ENCODE measurements at regions not wholly inside any gene's neighbourhood (a gene's known extent, or its start where the extent isn't known, plus 50 kb on each side); places are given as distances from the start of the nearest gene placed in this dataset.

DNA sequence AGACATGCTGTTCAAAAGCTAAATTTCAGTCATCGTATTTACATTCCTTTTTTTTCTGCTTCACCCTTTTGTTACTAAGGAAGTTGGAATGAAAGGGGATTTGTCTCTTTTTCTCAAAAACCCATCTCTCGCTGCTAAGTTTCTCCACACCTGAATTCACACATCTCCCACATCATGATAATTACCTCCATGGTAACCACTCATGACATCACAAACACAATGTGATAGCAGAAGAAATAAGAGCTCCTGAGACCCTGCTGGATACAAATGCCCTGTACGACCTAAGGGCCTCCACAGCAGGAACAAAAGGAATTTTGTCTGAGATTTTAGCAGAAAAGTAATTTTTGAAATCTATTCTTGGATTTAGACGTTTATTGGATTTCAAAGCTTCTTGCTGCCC is 82.6 kb upstream of the GNAO1 start (continued):
- TF ChIP-seq E2F1 (CRISPR knock-in tag; IDR thresholded peaks at IDR 0.05) (no peak), TCF7 (CRISPR knock-in tag; IDR thresholded peaks at IDR 0.05; ENCODE audit: low read depth) (no peak), NR3C1 (CRISPR knock-in tag; conservative IDR thresholded peaks at IDR 0.05; ENCODE audit: low read depth) (no peak), NFATC4 (CRISPR knock-in tag; IDR thresholded peaks at IDR 0.05) (no peak)
- TF ChIP-seq, protein P1, sequence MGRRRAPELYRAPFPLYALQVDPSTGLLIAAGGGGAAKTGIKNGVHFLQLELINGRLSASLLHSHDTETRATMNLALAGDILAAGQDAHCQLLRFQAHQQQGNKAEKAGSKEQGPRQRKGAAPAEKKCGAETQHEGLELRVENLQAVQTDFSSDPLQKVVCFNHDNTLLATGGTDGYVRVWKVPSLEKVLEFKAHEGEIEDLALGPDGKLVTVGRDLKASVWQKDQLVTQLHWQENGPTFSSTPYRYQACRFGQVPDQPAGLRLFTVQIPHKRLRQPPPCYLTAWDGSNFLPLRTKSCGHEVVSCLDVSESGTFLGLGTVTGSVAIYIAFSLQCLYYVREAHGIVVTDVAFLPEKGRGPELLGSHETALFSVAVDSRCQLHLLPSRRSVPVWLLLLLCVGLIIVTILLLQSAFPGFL (CRISPR knock-in tag; IDR thresholded peaks at IDR 0.05; ENCODE audit: borderline replicate concordance), result no peak

DNA sequence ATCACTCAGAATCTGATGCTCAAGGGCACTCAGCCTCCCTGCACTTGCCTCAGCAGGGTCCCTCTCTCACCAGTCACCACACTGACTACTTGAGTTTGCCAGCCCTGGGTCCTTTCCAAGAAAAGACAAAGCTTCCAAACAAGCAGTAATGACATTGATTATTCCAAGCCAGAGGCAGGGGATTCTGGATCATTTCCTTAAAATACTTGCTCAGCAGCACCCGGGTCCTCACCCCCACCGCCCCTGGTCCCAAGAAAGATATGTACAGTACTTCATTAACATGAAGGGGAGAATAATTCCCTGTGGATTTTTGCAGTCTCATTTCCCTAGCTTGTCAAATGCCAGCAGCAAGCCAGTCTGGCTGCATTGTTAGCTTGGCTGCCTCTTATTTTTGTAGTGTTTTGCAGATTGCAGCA is 83.2 kb upstream of the GNAO1 start:
- ChIA-PET CTCF (interaction anchor here (0.8 to 1.1 kb wide), 2 partner anchors 168 to 248 kb away, joined by 3 read pairs; no protein-coding TSS in a partner anchor), POLR2A (interaction anchor here (1.2 kb wide), 1 partner anchor 10 kb away, joined by 3 read pairs; no protein-coding TSS in a partner anchor)
- H3K4me1 Mint-ChIP-seq, result peaks cover 32% of the 10 kb centered on the region
- no peak for TF ChIP-seq NR2C2 (CRISPR knock-in tag; IDR thresholded peaks at IDR 0.05)
- no peak for TF ChIP-seq ETV6 (CRISPR knock-in tag; IDR thresholded peaks at IDR 0.05)
- TF ChIP-seq NR1H2 (CRISPR knock-in tag; IDR thresholded peaks at IDR 0.05), result no peak
- TF ChIP-seq, protein P2, sequence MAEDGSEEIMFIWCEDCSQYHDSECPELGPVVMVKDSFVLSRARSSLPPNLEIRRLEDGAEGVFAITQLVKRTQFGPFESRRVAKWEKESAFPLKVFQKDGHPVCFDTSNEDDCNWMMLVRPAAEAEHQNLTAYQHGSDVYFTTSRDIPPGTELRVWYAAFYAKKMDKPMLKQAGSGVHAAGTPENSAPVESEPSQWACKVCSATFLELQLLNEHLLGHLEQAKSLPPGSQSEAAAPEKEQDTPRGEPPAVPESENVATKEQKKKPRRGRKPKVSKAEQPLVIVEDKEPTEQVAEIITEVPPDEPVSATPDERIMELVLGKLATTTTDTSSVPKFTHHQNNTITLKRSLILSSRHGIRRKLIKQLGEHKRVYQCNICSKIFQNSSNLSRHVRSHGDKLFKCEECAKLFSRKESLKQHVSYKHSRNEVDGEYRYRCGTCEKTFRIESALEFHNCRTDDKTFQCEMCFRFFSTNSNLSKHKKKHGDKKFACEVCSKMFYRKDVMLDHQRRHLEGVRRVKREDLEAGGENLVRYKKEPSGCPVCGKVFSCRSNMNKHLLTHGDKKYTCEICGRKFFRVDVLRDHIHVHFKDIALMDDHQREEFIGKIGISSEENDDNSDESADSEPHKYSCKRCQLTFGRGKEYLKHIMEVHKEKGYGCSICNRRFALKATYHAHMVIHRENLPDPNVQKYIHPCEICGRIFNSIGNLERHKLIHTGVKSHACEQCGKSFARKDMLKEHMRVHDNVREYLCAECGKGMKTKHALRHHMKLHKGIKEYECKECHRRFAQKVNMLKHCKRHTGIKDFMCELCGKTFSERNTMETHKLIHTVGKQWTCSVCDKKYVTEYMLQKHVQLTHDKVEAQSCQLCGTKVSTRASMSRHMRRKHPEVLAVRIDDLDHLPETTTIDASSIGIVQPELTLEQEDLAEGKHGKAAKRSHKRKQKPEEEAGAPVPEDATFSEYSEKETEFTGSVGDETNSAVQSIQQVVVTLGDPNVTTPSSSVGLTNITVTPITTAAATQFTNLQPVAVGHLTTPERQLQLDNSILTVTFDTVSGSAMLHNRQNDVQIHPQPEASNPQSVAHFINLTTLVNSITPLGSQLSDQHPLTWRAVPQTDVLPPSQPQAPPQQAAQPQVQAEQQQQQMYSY (CRISPR knock-in tag; IDR thresholded peaks at IDR 0.05), result no peak
- TF ChIP-seq, protein P3, sequence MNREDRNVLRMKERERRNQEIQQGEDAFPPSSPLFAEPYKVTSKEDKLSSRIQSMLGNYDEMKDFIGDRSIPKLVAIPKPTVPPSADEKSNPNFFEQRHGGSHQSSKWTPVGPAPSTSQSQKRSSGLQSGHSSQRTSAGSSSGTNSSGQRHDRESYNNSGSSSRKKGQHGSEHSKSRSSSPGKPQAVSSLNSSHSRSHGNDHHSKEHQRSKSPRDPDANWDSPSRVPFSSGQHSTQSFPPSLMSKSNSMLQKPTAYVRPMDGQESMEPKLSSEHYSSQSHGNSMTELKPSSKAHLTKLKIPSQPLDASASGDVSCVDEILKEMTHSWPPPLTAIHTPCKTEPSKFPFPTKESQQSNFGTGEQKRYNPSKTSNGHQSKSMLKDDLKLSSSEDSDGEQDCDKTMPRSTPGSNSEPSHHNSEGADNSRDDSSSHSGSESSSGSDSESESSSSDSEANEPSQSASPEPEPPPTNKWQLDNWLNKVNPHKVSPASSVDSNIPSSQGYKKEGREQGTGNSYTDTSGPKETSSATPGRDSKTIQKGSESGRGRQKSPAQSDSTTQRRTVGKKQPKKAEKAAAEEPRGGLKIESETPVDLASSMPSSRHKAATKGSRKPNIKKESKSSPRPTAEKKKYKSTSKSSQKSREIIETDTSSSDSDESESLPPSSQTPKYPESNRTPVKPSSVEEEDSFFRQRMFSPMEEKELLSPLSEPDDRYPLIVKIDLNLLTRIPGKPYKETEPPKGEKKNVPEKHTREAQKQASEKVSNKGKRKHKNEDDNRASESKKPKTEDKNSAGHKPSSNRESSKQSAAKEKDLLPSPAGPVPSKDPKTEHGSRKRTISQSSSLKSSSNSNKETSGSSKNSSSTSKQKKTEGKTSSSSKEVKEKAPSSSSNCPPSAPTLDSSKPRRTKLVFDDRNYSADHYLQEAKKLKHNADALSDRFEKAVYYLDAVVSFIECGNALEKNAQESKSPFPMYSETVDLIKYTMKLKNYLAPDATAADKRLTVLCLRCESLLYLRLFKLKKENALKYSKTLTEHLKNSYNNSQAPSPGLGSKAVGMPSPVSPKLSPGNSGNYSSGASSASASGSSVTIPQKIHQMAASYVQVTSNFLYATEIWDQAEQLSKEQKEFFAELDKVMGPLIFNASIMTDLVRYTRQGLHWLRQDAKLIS (CRISPR knock-in tag; IDR thresholded peaks at IDR 0.05; ENCODE audit: borderline replicate concordance), result no peak
- TF ChIP-seq ATF1 (CRISPR knock-in tag; IDR thresholded peaks at IDR 0.05), result no peak
- no peak for TF ChIP-seq USF1 (CRISPR knock-in tag; IDR thresholded peaks at IDR 0.05)
- TF ChIP-seq ZNF317 (CRISPR knock-in tag; IDR thresholded peaks at IDR 0.05; ENCODE audit: borderline replicate concordance, low read depth), result no peak
- TF ChIP-seq ZNF121 (CRISPR knock-in tag; IDR thresholded peaks at IDR 0.05), result no peak
- no peak for TF ChIP-seq SMAD4 (CRISPR knock-in tag; IDR thresholded peaks at IDR 0.05)
- no peak for TF ChIP-seq ZSCAN18 (CRISPR knock-in tag; IDR thresholded peaks at IDR 0.05)
- TF ChIP-seq, protein P4, sequence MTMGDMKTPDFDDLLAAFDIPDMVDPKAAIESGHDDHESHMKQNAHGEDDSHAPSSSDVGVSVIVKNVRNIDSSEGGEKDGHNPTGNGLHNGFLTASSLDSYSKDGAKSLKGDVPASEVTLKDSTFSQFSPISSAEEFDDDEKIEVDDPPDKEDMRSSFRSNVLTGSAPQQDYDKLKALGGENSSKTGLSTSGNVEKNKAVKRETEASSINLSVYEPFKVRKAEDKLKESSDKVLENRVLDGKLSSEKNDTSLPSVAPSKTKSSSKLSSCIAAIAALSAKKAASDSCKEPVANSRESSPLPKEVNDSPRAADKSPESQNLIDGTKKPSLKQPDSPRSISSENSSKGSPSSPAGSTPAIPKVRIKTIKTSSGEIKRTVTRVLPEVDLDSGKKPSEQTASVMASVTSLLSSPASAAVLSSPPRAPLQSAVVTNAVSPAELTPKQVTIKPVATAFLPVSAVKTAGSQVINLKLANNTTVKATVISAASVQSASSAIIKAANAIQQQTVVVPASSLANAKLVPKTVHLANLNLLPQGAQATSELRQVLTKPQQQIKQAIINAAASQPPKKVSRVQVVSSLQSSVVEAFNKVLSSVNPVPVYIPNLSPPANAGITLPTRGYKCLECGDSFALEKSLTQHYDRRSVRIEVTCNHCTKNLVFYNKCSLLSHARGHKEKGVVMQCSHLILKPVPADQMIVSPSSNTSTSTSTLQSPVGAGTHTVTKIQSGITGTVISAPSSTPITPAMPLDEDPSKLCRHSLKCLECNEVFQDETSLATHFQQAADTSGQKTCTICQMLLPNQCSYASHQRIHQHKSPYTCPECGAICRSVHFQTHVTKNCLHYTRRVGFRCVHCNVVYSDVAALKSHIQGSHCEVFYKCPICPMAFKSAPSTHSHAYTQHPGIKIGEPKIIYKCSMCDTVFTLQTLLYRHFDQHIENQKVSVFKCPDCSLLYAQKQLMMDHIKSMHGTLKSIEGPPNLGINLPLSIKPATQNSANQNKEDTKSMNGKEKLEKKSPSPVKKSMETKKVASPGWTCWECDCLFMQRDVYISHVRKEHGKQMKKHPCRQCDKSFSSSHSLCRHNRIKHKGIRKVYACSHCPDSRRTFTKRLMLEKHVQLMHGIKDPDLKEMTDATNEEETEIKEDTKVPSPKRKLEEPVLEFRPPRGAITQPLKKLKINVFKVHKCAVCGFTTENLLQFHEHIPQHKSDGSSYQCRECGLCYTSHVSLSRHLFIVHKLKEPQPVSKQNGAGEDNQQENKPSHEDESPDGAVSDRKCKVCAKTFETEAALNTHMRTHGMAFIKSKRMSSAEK (CRISPR knock-in tag; IDR thresholded peaks at IDR 0.05; ENCODE audit: borderline replicate concordance), result no peak
- TF ChIP-seq, protein P5, sequence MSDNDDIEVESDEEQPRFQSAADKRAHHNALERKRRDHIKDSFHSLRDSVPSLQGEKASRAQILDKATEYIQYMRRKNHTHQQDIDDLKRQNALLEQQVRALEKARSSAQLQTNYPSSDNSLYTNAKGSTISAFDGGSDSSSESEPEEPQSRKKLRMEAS (CRISPR knock-in tag; IDR thresholded peaks at IDR 0.05), result no peak
- no peak for TF ChIP-seq MYBL2 (CRISPR knock-in tag; IDR thresholded peaks at IDR 0.05)
- H3K27ac Mint-ChIP-seq, result no peak overlapping the region
- DNase-seq (ENCODE audit: low spot score), result no peak
- H3K36me3 Mint-ChIP-seq, result no peaks in the 10 kb centered on the region
- H3K4me3 Mint-ChIP-seq, result no peak overlapping the region
- H3K9me3 Mint-ChIP-seq, result peaks cover 11% of the 10 kb centered on the region; the same call in 1 of the 2 replicates
- H3K27me3 Mint-ChIP-seq (ENCODE audit: low read depth), result peaks cover 7% of the 10 kb centered on the region
- ATAC-seq, result no peak
